Calu3 (cell line): ENCODE measurements at regions not wholly inside any gene's neighbourhood (a gene's known extent, or its start where the extent isn't known, plus 50 kb on each side); places are given as distances from the start of the nearest gene placed in this dataset.

Source experiments
- BruUV-seq: library from RNA; stranded (reverse); fragments of 400-500 nt; replicated peaks from 2 replicates; lab custom pipeline; 2021; lab: Mats Ljungman, UMichigan
- CTCF ChIA-PET: fragments of 300-600 bp; sonication (Branson Sonifier 250); formaldehyde crosslinking; loops from one replicate; lab custom pipeline; 2022; ENCODE audit warnings: antibody characterized with exemption; lab: Charles Lee
- DNase-seq: peaks from one replicate; pipeline ENCODE4 v3.0.0; 2022
- H3K27ac Mint-ChIP-seq: one replicate; pipeline ENCODE4 v1.8.0; 2022; ENCODE audit warnings: mixed read lengths; ENCODE audit not compliant: unreplicated experiment
- H3K27me3 Mint-ChIP-seq: one replicate; pipeline ENCODE4 v1.8.0; 2022; ENCODE audit warnings: mixed read lengths; ENCODE audit not compliant: unreplicated experiment
- H3K36me3 Mint-ChIP-seq: one replicate; pipeline ENCODE4 v1.8.0; 2022; ENCODE audit warnings: mild to moderate bottlenecking, moderate library complexity, mixed read lengths; ENCODE audit not compliant: insufficient read depth, unreplicated experiment
- H3K4me1 Mint-ChIP-seq: one replicate; pipeline ENCODE4 v1.8.0; 2022; ENCODE audit warnings: mild to moderate bottlenecking, low read depth, mixed read lengths; ENCODE audit not compliant: unreplicated experiment
- H3K4me3 Mint-ChIP-seq: one replicate; pipeline ENCODE4 v1.8.0; 2022; ENCODE audit warnings: mild to moderate bottlenecking, low read depth, moderate library complexity, mixed read lengths; ENCODE audit not compliant: unreplicated experiment
- H3K9me3 Mint-ChIP-seq: one replicate; pipeline ENCODE4 v1.8.0; 2022; ENCODE audit warnings: low read depth, mixed read lengths; ENCODE audit not compliant: unreplicated experiment
- CTCF ChIP-seq: fragments of 200-600 bp; IDR thresholded peaks from one replicate; pipeline ENCODE4 v1.8.0; 2022; ENCODE audit warnings: antibody characterized with exemption; ENCODE audit not compliant: unreplicated experiment
- intact Hi-C: fragments of 100-400 bp; cut with micrococcal nuclease; formaldehyde crosslinking; loops from one replicate; pipeline ENCODE4 v1.10.0; 2022; ENCODE audit not compliant: unreplicated experiment

GRCh38 chrX:94107981-94108380, 434.0 kb downstream of the FAM133A start:
- no peaks in the 10 kb centered on the region for H3K4me1 Mint-ChIP-seq
- intact Hi-C loops = no loop called here
- no peaks in the 10 kb centered on the region for H3K27me3 Mint-ChIP-seq
- no TSS peak for BruUV-seq
- no peak overlapping the region for H3K4me3 Mint-ChIP-seq
- no peaks in the 10 kb centered on the region for H3K36me3 Mint-ChIP-seq
- peaks cover 3% of the 10 kb centered on the region for H3K9me3 Mint-ChIP-seq
- H3K27ac Mint-ChIP-seq = no peak overlapping the region
- CTCF ChIA-PET = no interaction called here
- TF ChIP-seq CTCF = no peak
- DNase-seq = no peak

DNA sequence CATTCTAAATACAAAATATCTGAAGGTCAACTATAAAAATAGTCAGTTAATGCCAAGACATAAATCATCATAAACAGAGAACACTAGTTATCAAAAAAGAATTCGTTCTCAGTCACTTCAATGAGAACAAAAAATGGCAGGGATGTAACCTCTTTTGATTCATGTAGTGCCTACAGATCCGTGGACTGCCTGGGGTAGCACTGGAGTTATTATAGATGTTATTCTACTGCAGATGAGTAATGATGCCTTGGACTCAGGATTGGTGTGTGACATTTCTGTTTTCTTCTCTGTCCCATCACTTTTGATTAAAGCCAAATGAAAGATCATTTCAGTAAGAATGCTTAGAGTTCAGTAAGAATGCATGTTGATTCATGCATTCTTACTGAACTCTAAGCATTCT, 440.4 kb downstream of the FAM133A start:
- TF ChIP-seq CTCF = no peak
- CTCF ChIA-PET = no interaction called here
- no peaks in the 10 kb centered on the region for H3K36me3 Mint-ChIP-seq
- no peak overlapping the region for H3K27ac Mint-ChIP-seq
- peaks cover 2% of the 10 kb centered on the region for H3K9me3 Mint-ChIP-seq
- intact Hi-C loops = no loop called here
- H3K27me3 Mint-ChIP-seq = no peaks in the 10 kb centered on the region
- no TSS peak for BruUV-seq
- H3K4me3 Mint-ChIP-seq = no peak overlapping the region
- H3K4me1 Mint-ChIP-seq = no peaks in the 10 kb centered on the region
- DNase-seq = no peak

DNA sequence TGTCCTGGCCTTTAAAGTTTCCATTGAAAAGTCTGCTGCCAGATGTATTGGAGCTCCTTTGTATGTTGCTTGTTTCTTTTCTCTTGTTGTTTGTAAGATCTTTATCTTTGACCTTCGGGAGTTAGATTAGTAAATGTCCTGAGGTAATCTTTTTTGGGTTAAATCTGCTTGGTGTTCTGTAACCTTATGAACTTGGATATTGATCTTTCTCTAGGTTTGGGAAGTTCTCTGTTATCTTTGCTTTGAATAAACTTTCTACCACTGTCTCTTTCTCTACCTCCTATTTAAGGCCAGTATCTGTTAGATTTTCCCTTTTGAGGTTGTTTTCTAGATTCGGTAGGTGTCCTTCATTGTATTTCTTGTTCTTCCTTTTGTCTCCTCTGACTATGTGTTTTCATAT, 447.8 kb downstream of the FAM133A start:
- BruUV-seq = no TSS peak
- no peak for TF ChIP-seq CTCF
- Mint-ChIP-seq H3K9me3 (peaks cover 5% of the 10 kb centered on the region), H3K36me3 (no peaks in the 10 kb centered on the region), H3K4me1 (no peaks in the 10 kb centered on the region), H3K27me3 (no peaks in the 10 kb centered on the region), H3K4me3 (no peak overlapping the region), H3K27ac (no peak overlapping the region)
- CTCF ChIA-PET = no interaction called here
- intact Hi-C loops = no loop called here
- no peak for DNase-seq

- intact Hi-C loops = no loop called here
- no peak for DNase-seq
- no TSS peak for BruUV-seq
- no peak overlapping the region for H3K4me3 Mint-ChIP-seq
- H3K27ac Mint-ChIP-seq = no peak overlapping the region
- no peaks in the 10 kb centered on the region for H3K36me3 Mint-ChIP-seq
- H3K27me3 Mint-ChIP-seq = no peaks in the 10 kb centered on the region
- CTCF ChIA-PET = no interaction called here
- TF ChIP-seq CTCF = no peak
- peaks cover 5% of the 10 kb centered on the region for H3K9me3 Mint-ChIP-seq
- no peaks in the 10 kb centered on the region for H3K4me1 Mint-ChIP-seq
These were observed 449.1 kb downstream of the FAM133A start for GRCh38 chrX:94123062-94123461.
